ENCODE measurements at regions not wholly inside any gene's neighbourhood (a gene's known extent, or its start where the extent isn't known, plus 50 kb on each side); places are given as distances from the start of the nearest gene placed in this dataset.

DNA sequence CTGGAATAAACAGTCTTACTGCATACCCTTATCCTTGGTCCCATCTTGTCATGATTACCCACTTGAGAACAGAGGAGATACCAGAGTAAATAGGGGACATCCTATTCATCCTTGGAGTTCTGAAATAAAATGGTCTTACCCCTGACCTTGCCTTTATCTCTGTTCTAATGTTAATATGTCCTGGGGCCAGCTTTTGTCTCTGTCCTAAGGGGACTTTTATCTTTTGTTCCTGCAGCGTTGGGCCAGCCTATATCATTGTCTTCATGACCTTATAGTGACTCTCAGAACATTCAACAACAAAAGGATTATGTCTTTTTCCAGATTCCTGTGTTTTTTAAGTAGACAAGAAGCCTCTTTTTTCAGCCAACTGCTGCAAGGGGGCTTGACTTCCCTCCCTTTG is 1057.5 kb downstream of the LRFN5 start:
- TF ChIP-seq, protein P1, sequence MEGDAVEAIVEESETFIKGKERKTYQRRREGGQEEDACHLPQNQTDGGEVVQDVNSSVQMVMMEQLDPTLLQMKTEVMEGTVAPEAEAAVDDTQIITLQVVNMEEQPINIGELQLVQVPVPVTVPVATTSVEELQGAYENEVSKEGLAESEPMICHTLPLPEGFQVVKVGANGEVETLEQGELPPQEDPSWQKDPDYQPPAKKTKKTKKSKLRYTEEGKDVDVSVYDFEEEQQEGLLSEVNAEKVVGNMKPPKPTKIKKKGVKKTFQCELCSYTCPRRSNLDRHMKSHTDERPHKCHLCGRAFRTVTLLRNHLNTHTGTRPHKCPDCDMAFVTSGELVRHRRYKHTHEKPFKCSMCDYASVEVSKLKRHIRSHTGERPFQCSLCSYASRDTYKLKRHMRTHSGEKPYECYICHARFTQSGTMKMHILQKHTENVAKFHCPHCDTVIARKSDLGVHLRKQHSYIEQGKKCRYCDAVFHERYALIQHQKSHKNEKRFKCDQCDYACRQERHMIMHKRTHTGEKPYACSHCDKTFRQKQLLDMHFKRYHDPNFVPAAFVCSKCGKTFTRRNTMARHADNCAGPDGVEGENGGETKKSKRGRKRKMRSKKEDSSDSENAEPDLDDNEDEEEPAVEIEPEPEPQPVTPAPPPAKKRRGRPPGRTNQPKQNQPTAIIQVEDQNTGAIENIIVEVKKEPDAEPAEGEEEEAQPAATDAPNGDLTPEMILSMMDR (IDR thresholded peaks at IDR 0.05), result no peak
- TF ChIP-seq POLR2A (IDR thresholded peaks at IDR 0.05), result no peak

Measured in thyroid gland (tissue), 4 donors.